Small intestine (tissue), 7 donors: ENCODE measurements at regions not wholly inside any gene's neighbourhood (a gene's known extent, or its start where the extent isn't known, plus 50 kb on each side); places are given as distances from the start of the nearest gene placed in this dataset.

Experiments
- DNase-seq, 2 donors: peaks; one replicate each; pipeline versions ENCODE4 v3.0.0 to v3.0.0-alpha.2; 2013
- FAIRE-seq: peaks from 2 replicates; lab custom pipeline; 2012; peaks lifted over from hg19 to GRCh38; lab: Jason Lieb, UNC
- H3K27ac ChIP-seq, 3 donors: one replicate each; pipeline ENCODE4 v1.5.1; 2013; ENCODE audit warnings: low read length in 2 of 3, mild to moderate bottlenecking in 2 of 3, control low read depth in 1 of 3, inconsistent platforms in 1 of 3, low read depth in 1 of 3, moderate library complexity in 1 of 3
- H3K27me3 ChIP-seq, 3 donors: one replicate each; pipeline ENCODE4 v1.6.1; 2013; ENCODE audit warnings: low read length in 3 of 3, inconsistent platforms in 1 of 3; ENCODE audit not compliant: control insufficient read depth in 3 of 3, insufficient read depth in 3 of 3
- H3K36me3 ChIP-seq, 3 donors: one replicate each; pipeline ENCODE4 v1.6.1; 2013; ENCODE audit warnings: low read length in 3 of 3, inconsistent platforms in 1 of 3, low read depth in 1 of 3, mild to moderate bottlenecking in 1 of 3, moderate library complexity in 1 of 3; ENCODE audit not compliant: control insufficient read depth in 3 of 3, insufficient read depth in 2 of 3
- H3K4me1 ChIP-seq, 3 donors: one replicate each; pipeline ENCODE4 v1.6.1; 2013; ENCODE audit warnings: low read length in 2 of 3, inconsistent platforms in 1 of 3, low read depth in 1 of 3, mild to moderate bottlenecking in 1 of 3, moderate library complexity in 1 of 3; ENCODE audit not compliant: control insufficient read depth in 3 of 3, insufficient read depth in 2 of 3
- H3K4me3 ChIP-seq, 3 donors: one replicate each; pipeline ENCODE4 v1.5.1; 2013; ENCODE audit warnings: low read length in 3 of 3, control low read depth in 1 of 3, inconsistent platforms in 1 of 3, low read depth in 1 of 3, mild to moderate bottlenecking in 1 of 3, moderate library complexity in 1 of 3
- H3K9me3 ChIP-seq, 2 donors: one replicate each; pipeline ENCODE4 v1.6.1; 2013; ENCODE audit warnings: low read depth in 1 of 2, low read length in 1 of 2; ENCODE audit not compliant: control insufficient read depth in 2 of 2, insufficient read depth in 1 of 2
- WGBS, 3 donors: extraction: QIAGEN DNeasy Blood & Tissue Kit; methylation state at CpG; one replicate each; pipeline ENCODE4 v1.1.7; 2013; 5-methylcytosine and 5-hydroxymethylcytosine counted together
- donor health status: healthy with polysubstance abuse.
- donor health status: control.
- donor health status: control.
- donor health status: Bipolar disorder and iron deficiency.
- donor health status: healthy.

DNA sequence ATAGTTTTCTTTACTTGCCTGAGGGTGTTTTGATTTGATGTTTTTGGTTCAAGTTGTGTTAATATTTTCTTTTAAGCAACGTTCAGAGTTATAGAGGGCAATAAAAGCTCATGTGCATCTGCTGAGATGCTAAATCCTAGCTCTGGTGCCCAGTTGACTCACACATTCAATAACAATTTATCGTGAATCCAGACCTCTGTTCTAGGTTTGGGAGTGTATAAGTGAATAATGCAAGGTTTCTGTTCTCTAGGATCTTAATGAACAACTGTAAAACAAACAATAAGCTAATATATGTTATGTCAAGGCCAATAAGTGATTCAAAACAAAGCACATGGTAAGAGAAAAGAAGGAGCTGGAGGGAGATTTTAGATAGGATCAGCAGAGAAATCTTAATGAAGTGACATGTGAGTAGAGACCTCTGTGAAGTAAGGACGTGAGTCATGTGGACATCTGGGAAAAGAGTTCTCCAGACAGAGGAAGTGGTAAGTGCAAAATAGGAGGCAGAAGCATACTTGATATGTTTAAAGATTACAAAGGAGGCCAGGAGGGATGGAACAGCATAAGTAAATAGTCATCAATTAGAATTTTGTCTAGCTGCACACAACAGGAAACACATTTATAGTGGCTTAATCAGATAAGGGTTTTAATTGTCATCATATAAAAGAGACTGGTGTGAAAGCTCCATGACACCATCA, 278.5 kb upstream of the HTR2A start:
- DNase-seq (no peak), FAIRE-seq (no peak)
- H3K4me3 ChIP-seq: no peak overlapping the region
- H3K27ac ChIP-seq: no peak overlapping the region
- WGBS, 3 donors: 50 to 52% (median 51%) methylated on average over 3 of the region's 3 CpGs
- H3K4me1 ChIP-seq: no peaks in the 10 kb centered on the region
- H3K36me3 ChIP-seq: no peaks in the 10 kb centered on the region
- H3K27me3 ChIP-seq: no peaks in the 10 kb centered on the region
- H3K9me3 ChIP-seq: no peaks in the 10 kb centered on the region

DNA sequence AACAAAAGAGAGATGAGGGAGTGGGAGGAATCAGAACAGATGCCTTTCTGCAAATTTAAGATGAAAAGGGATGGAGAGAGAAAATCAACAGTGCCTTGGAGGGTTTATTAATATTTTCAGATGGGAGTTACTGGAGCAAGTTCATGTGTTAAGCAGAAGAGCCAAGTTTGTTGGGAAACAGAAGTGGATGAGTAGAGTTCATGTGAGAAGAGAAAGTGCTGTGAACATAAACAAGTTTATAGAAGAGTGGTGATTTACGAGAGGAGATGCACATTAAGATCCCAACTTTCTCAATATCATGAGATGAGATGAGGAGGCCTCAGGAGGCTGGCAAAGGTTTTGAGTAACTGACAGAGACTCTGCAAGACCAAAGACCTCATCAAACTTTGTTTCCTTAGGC, 274.1 kb upstream of the HTR2A start:
- Histone ChIP-seq H3K27ac (no peak overlapping the region), H3K36me3 (no peaks in the 10 kb centered on the region), H3K4me1 (no peaks in the 10 kb centered on the region), H3K9me3 (no peaks in the 10 kb centered on the region), H3K4me3 (no peak overlapping the region), H3K27me3 (no peaks in the 10 kb centered on the region)
- WGBS, 3 donors: 57 to 85% (median 66%) methylated on average over 1 of the region's 1 CpG
- no peak for DNase-seq
- no peak for FAIRE-seq

- H3K27me3 ChIP-seq: no peaks in the 10 kb centered on the region
- FAIRE-seq: no peak
Measured at GRCh38 chr13:47168618-47169017, 271.8 kb upstream of the HTR2A start.

DNA sequence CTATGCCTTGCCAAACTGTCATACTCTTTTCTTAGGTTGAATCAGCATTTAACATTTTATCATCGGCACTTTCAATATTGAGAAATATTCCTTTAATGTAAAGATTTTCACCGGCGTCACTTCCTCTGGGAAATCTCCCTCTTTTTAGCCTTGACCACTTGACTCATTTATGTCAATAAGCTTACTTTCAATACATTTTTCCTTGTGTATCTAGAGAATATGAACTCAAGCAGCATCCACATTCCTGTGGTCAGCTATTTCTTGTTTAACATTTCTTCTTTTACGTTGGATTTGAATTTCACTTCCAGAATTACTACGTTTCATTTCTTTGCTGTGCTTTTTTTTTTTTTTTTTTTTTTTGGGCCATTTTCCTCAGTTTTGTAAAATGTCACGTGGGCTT, 271.2 kb upstream of the HTR2A start:
- Histone ChIP-seq H3K9me3 (no peaks in the 10 kb centered on the region), H3K36me3 (no peaks in the 10 kb centered on the region), H3K27ac (no peak overlapping the region), H3K4me1 (no peaks in the 10 kb centered on the region), H3K4me3 (no peak overlapping the region), H3K27me3 (no peaks in the 10 kb centered on the region)
- FAIRE-seq (no peak), DNase-seq (no peak)
- 54 to 59% (median 55%) methylated on average over 6 of the region's 6 CpGs for WGBS, 3 donors

More at GRCh38 chr13:47168618-47169017, 271.8 kb upstream of the HTR2A start:
- H3K9me3 ChIP-seq: no peaks in the 10 kb centered on the region
- H3K4me1 ChIP-seq: no peaks in the 10 kb centered on the region
- no peak overlapping the region for H3K4me3 ChIP-seq
- no peak overlapping the region for H3K27ac ChIP-seq
- no peak for DNase-seq
- no peaks in the 10 kb centered on the region for H3K36me3 ChIP-seq
- 68 to 77% (median 74%) methylated on average over 7 of the region's 7 CpGs for WGBS, 3 donors

DNA sequence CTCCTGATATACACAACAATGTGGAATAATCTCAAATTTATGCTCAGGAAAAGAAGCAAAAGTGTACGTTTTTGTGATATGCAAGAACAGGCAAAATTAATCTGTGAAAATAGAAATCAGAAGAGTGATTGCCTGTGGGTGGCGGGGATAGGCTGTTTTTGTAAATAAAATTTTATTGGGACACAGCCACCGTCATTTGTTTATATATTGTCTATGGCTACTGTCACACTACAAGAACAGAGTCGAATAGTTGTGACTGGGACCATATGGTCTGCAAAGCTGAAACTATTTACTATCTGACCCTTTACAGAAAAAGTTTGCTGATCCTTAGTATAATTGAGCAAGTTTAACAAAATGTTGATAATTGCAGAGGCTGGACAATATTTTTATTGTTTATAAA, 269.5 kb upstream of the HTR2A start:
- no peak for FAIRE-seq
- DNase-seq: no peak
- WGBS, 3 donors: 59 to 74% (median 62%) methylated on average over 4 of the region's 4 CpGs

DNA sequence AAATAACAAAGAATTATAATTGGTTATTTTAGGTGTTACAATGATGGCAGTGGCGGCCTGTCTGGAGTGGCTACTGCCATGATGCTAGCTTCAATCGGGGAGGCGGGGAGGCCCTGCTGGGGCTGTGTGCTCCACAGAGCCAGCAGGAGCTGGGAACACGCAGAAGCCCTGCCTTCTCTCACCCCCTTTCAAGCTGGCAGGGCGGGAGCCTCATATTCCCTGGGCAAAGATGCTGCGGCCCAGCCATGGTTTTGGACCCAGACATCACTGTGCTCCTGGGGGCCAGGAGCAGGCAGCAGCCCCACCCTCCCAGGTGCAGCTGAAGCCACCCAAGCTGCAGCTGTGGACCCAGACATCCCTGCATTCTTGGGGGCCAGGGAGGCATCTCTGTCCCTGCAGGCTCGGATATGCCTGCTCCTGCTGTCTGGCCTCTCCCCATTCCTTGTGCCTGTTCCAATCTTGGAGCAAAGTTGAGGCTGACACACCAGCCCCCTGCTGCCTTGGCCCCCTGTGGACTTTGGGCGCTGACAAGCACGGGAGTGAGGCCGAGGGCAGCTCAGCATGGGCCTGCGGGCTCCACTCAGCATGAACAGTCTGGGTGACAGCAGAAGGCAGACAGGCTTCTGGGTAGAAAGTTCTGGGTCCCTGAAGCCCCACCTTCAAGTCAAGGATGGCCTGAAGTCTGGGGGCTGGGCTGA, 263.1 kb upstream of the HTR2A start:
- DNase-seq (no peak), FAIRE-seq (no peak)
- 73 to 86% (median 83%) methylated on average over 11 of the region's 11 CpGs for WGBS, 3 donors
- Histone ChIP-seq H3K4me1 (no peaks in the 10 kb centered on the region), H3K36me3 (no peaks in the 10 kb centered on the region), H3K27ac (no peak overlapping the region), H3K27me3 (peaks cover 0 to 3% (median 0%) of the 10 kb centered on the region in 3 donors), H3K9me3 (no peaks in the 10 kb centered on the region), H3K4me3 (no peak overlapping the region)

More for the DNA sequence above, 269.5 kb upstream of the HTR2A start:
- Histone ChIP-seq H3K27ac (no peak overlapping the region), H3K27me3 (no peaks in the 10 kb centered on the region), H3K9me3 (no peaks in the 10 kb centered on the region), H3K4me3 (no peak overlapping the region), H3K36me3 (no peaks in the 10 kb centered on the region), H3K4me1 (no peaks in the 10 kb centered on the region)

DNA sequence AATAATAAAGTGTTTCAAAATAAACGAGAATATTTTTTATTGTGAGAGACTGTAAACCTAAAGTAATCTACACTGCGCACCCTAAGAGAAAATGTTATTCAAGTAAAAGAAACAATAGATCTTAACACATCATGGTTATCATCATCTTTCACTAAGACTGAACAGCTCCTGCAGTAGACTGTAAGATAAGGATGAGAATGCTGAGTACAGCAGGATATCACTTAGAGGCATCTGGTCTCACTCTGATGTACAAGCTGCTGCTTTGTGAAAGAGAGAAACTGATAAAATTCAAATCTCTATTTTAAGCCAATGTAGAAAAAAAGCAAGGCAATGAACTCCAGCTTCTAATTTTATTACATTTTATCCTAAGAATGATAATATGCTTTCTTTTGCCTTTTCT, 261.7 kb upstream of the HTR2A start:
- Histone ChIP-seq H3K9me3 (no peaks in the 10 kb centered on the region), H3K27ac (no peak overlapping the region), H3K4me3 (no peak overlapping the region), H3K4me1 (no peaks in the 10 kb centered on the region), H3K36me3 (no peaks in the 10 kb centered on the region), H3K27me3 (peaks cover 0 to 3% (median 0%) of the 10 kb centered on the region in 3 donors)
- WGBS, 3 donors: 75 to 83% (median 78%) methylated on average over 2 of the region's 2 CpGs
- no peak for FAIRE-seq
- DNase-seq: no peak

DNA sequence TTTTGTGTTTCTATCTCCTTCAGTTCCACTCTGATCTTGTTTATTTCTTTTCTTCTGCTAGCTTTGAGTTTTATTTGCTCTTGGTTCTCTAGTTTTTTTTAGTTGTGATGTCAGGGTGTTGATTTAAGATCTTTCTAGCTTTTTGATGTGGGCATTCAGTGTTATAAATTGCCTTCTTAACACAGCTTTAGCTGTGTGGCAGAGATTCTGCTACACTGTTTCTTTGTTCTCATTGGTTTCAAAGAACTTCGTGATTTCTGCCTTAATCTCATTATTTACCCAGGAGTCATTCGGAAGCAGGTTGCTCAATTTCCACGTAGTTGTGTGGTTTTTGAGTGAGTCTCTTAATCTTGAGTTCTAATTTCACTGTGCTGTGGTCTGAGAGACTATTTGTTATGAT, 251.7 kb upstream of the HTR2A start:
- FAIRE-seq (no peak), DNase-seq (no peak)
- Histone ChIP-seq H3K36me3 (no peaks in the 10 kb centered on the region), H3K27ac (no peak overlapping the region), H3K4me1 (no peaks in the 10 kb centered on the region), H3K4me3 (no peak overlapping the region), H3K27me3 (no peaks in the 10 kb centered on the region), H3K9me3 (no peaks in the 10 kb centered on the region)
- 19 to 39% (median 28%) methylated on average over 3 of the region's 3 CpGs for WGBS, 3 donors
